ENCODE measurements at regions not wholly inside any gene's neighbourhood (a gene's known extent, or its start where the extent isn't known, plus 50 kb on each side); places are given as distances from the start of the nearest gene placed in this dataset.

DNA sequence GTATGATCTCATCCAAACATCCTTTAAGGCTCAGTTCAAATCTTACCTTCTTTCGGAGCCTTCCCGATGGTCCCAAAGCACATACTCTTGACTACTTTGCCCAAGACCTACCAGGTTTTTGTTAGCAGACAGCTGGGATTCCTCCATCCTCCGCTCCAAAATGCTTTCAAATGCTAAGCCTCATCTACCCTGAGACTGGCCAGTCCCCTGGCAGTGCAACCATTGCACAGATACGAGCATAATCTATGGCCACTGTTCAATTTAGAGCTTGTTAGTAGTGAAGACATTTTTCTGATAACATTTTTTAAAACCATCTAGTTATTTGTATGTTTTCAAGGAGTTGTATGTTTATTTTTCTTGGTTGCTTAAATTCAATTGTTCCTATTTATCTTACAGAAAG lies 264.4 kb upstream of the NR2F2 start:
- TF ChIP-seq, protein P1, sequence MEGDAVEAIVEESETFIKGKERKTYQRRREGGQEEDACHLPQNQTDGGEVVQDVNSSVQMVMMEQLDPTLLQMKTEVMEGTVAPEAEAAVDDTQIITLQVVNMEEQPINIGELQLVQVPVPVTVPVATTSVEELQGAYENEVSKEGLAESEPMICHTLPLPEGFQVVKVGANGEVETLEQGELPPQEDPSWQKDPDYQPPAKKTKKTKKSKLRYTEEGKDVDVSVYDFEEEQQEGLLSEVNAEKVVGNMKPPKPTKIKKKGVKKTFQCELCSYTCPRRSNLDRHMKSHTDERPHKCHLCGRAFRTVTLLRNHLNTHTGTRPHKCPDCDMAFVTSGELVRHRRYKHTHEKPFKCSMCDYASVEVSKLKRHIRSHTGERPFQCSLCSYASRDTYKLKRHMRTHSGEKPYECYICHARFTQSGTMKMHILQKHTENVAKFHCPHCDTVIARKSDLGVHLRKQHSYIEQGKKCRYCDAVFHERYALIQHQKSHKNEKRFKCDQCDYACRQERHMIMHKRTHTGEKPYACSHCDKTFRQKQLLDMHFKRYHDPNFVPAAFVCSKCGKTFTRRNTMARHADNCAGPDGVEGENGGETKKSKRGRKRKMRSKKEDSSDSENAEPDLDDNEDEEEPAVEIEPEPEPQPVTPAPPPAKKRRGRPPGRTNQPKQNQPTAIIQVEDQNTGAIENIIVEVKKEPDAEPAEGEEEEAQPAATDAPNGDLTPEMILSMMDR (optimal IDR thresholded peaks at IDR 0.05 in 1 of 3, IDR thresholded peaks at IDR 0.05 in 1 of 3, conservative IDR thresholded peaks at IDR 0.05 in 1 of 3; ENCODE audit: extremely low read depth in 1 of 3, insufficient read depth in 2 of 3, low read length in 3 of 3) = no peak
- no peak for TF ChIP-seq EZH2 (IDR thresholded peaks at IDR 0.05; ENCODE audit: low read length)

Measured in keratinocyte (primary cell).